Nephron (organoid): ENCODE measurements at regions not wholly inside any gene's neighbourhood (a gene's known extent, or its start where the extent isn't known, plus 50 kb on each side); places are given as distances from the start of the nearest gene placed in this dataset.
A peak's percentile ranks its signal among the peaks of the same experiment; 100 is the strongest.

Experiments used
- H3K27ac Mint-ChIP-seq, 3 experiments: 2 replicates each; pipeline ENCODE4 v1.8.0; 2020; ENCODE audit warnings: mixed read lengths in 3 of 3, mild to moderate bottlenecking in 2 of 3, moderate library complexity in 1 of 3
- H3K27me3 Mint-ChIP-seq: 2 replicates; pipeline ENCODE4 v1.8.0; 2021; ENCODE audit warnings: low read depth, mild to moderate bottlenecking, moderate library complexity, mixed read lengths
- H3K36me3 Mint-ChIP-seq: 2 replicates; pipeline ENCODE4 v1.8.0; 2020; ENCODE audit warnings: low read depth, mixed read lengths
- H3K4me1 Mint-ChIP-seq: 2 replicates; pipeline ENCODE4 v1.8.0; 2020; ENCODE audit warnings: mixed read lengths
- H3K4me3 Mint-ChIP-seq, 3 experiments: 2 replicates each; pipeline ENCODE4 v1.8.0; 2020; ENCODE audit warnings: mild to moderate bottlenecking in 3 of 3, mixed read lengths in 3 of 3, moderate library complexity in 2 of 3
- H3K9me3 Mint-ChIP-seq: 2 replicates; pipeline ENCODE4 v1.8.0; 2020; ENCODE audit warnings: mixed read lengths
- CTCF ChIP-seq, 3 experiments: fragments of 200-600 bp; sonication (generic); IDR thresholded peaks; one replicate each; pipeline ENCODE4 v1.5.0; 2021; ENCODE audit warnings: antibody characterized with exemption in 3 of 3; ENCODE audit not compliant: unreplicated experiment in 3 of 3

- Mint-ChIP-seq H3K27me3 (peaks cover 11% of the 10 kb centered on the region), H3K9me3 (no peaks in the 10 kb centered on the region), H3K4me3 (no peak overlapping the region), H3K4me1 (peaks cover 16% of the 10 kb centered on the region), H3K36me3 (no peaks in the 10 kb centered on the region), H3K27ac (peak overlapping the region in 2 of 3 experiments; percentile 50 to 60)
- no peak for TF ChIP-seq CTCF (IDR thresholded peaks at IDR 0.05; ENCODE audit: unreplicated experiment in 3 of 3)
Observed at GRCh38 chr4:153137159-153137558, 67.1 kb upstream of the TRIM2 start.

- Mint-ChIP-seq H3K27me3 (peaks cover 11% of the 10 kb centered on the region), H3K27ac (peak overlapping the region in 1 of 3 experiments; percentile 50), H3K4me3 (no peak overlapping the region), H3K9me3 (no peaks in the 10 kb centered on the region), H3K36me3 (no peaks in the 10 kb centered on the region), H3K4me1 (peaks cover 19% of the 10 kb centered on the region)
- no peak for TF ChIP-seq CTCF (IDR thresholded peaks at IDR 0.05; ENCODE audit: unreplicated experiment in 3 of 3)
Observed at GRCh38 chr4:153137677-153138630, 66.3 kb upstream of the TRIM2 start.

DNA sequence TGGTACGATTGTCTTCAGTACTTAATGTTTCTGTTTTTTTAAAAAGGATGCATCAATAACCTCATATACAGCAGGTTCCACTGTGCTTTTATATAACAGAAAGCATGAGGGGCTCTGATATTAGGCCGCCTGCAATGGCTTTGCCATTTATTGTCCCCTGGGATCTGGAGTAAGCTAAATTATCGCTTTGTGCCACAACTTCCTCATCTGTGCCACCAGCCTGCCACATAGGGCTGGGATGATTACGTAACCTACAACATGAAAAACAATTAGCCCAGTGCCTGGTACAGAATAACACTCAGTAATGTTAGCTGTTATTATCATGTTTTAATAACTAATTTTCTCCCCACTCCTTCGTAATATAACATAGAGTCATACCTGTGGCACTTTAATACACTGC is 65.5 kb upstream of the TRIM2 start:
- Mint-ChIP-seq H3K36me3 (no peaks in the 10 kb centered on the region), H3K4me1 (peaks cover 27% of the 10 kb centered on the region), H3K4me3 (no peak overlapping the region), H3K27me3 (peaks cover 11% of the 10 kb centered on the region), H3K27ac (no peak overlapping the region), H3K9me3 (no peaks in the 10 kb centered on the region)
- TF ChIP-seq CTCF (IDR thresholded peaks at IDR 0.05; ENCODE audit: unreplicated experiment in 3 of 3) = no peak

- no peaks in the 10 kb centered on the region for H3K36me3 Mint-ChIP-seq
- H3K9me3 Mint-ChIP-seq = no peaks in the 10 kb centered on the region
- TF ChIP-seq CTCF (IDR thresholded peaks at IDR 0.05; ENCODE audit: unreplicated experiment in 3 of 3) = no peak
- H3K4me3 Mint-ChIP-seq = no peak overlapping the region
- H3K4me1 Mint-ChIP-seq = peaks cover 40% of the 10 kb centered on the region
- no peak overlapping the region for H3K27ac Mint-ChIP-seq
- peaks cover 11% of the 10 kb centered on the region for H3K27me3 Mint-ChIP-seq
Observed at GRCh38 chr4:153140294-153140693, 63.9 kb upstream of the TRIM2 start.

DNA sequence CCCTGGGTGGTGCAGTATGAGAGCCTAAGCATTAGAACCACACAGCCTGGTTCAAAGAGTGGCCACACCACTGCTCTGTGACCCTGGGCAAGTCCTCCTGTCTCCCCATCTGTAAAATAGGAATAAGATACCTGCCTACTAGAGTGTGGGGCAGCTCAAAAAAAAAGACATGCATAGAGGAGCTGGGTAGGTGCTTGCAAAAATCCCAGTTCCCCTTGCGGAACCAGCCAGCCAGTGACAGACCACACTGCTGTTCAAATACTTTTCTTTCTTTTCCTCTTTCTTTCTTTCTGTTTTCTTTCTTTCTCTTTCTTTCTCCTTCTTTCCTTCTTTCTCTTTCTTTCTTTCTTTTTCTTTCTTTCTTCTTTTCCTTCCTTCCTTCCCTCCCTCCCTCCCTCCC is 63.0 kb upstream of the TRIM2 start:
- Mint-ChIP-seq H3K27ac (no peak overlapping the region), H3K4me3 (no peak overlapping the region), H3K27me3 (peaks cover 11% of the 10 kb centered on the region), H3K9me3 (no peaks in the 10 kb centered on the region), H3K36me3 (no peaks in the 10 kb centered on the region), H3K4me1 (peaks cover 40% of the 10 kb centered on the region)
- TF ChIP-seq CTCF (IDR thresholded peaks at IDR 0.05; ENCODE audit: unreplicated experiment in 3 of 3) = no peak
